ENCODE measurements at regions not wholly inside any gene's neighbourhood (a gene's known extent, or its start where the extent isn't known, plus 50 kb on each side); places are given as distances from the start of the nearest gene placed in this dataset.

DNA sequence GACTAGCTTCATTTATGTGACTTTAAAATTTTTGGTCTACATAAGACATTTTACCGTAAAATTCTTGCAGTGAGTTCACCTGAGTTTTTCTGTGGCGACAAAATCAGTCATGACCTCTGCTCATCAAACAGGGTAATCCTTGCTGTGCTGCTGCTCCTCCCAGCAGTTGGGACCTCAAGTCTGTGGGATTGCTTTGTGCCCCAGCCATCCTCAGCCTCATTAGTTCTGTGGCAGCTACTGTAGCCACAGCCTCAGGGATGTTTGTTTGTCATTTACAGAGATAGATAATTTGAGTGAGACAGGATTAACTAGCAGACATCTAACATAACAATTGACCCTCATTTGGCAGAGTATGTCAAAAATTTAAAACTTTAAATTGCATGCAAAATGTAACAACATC lies 357.0 kb downstream of the PCNX1 start:
- H3K4me3 ChIP-seq (ENCODE audit: low read length): no peak overlapping the region
- 0 out of 2 replicates have a peak, but pooled peaks cover 2% of the 10 kb centered on the region for H3K27me3 ChIP-seq (ENCODE audit: low read length)
- no peak overlapping the region for H3K4me2 ChIP-seq (ENCODE audit: low read depth, low read length, poor library complexity, severe bottlenecking)
- no peaks in the 10 kb centered on the region for H3K36me3 ChIP-seq (ENCODE audit: insufficient read depth, low read length)
- H3K27ac ChIP-seq (ENCODE audit: low read length): no peak overlapping the region
- no peaks in the 10 kb centered on the region; the same call in 1 of the 2 replicates for H3K9me3 ChIP-seq (ENCODE audit: low read length)
- no peak overlapping the region for H2AFZ ChIP-seq (ENCODE audit: low read length)
- no peaks in the 10 kb centered on the region for H3K79me2 ChIP-seq (ENCODE audit: low read length)
- no peak for DNase-seq
- no peak overlapping the region for H3K9ac ChIP-seq (ENCODE audit: low read length)
- H4K20me1 ChIP-seq (ENCODE audit: insufficient read depth, low read depth, low read length): no peaks in the 10 kb centered on the region
- no peaks in the 10 kb centered on the region for H3K9me2 ChIP-seq (replicated peaks; ENCODE audit: insufficient read depth, low read length)
- H3K4me1 ChIP-seq (ENCODE audit: low read length): no peaks in the 10 kb centered on the region; the same call in 1 of the 2 replicates

- Histone ChIP-seq H4K20me1 (ENCODE audit: insufficient read depth, low read depth, low read length) (no peaks in the 10 kb centered on the region), H3K4me3 (ENCODE audit: low read length) (no peak overlapping the region), H3K79me2 (ENCODE audit: low read length) (no peaks in the 10 kb centered on the region), H3K4me2 (ENCODE audit: low read depth, low read length, poor library complexity, severe bottlenecking) (no peak overlapping the region), H3K9me2 (replicated peaks; ENCODE audit: insufficient read depth, low read length) (no peaks in the 10 kb centered on the region), H3K27me3 (ENCODE audit: low read length) (0 out of 2 replicates have a peak, but pooled peaks cover 2% of the 10 kb centered on the region), H2AFZ (ENCODE audit: low read length) (no peak overlapping the region), H3K4me1 (ENCODE audit: low read length) (no peaks in the 10 kb centered on the region; the same call in 1 of the 2 replicates), H3K9ac (ENCODE audit: low read length) (no peak overlapping the region), H3K9me3 (ENCODE audit: low read length) (no peaks in the 10 kb centered on the region), H3K27ac (ENCODE audit: low read length) (no peak overlapping the region), H3K36me3 (ENCODE audit: insufficient read depth, low read length) (no peaks in the 10 kb centered on the region)
- no peak for DNase-seq
Observed at GRCh38 chr14:71267007-71267513, 359.8 kb downstream of the PCNX1 start.

DNA sequence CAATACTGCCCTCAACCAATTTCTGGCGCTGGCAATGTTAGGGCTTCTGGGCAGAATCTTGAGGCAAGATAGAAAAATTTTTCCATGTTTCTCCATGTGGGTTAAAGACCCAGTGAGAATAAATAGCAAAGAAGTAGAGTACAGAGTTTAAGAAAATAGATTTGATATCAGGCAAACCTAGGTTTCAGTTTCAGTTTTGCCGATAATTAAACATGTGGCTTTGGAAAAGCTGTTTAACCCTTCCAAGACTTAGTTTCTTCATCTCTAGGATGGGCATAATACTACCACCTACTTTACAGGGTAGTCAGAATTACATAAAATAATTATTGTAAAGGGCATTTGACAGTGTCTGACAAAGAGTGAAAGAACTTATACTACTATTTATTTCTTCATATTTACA lies 360.4 kb downstream of the PCNX1 start:
- DNase-seq: no peak
- Histone ChIP-seq H3K27me3 (ENCODE audit: low read length) (no peaks in the 10 kb centered on the region), H3K4me2 (ENCODE audit: low read depth, low read length, poor library complexity, severe bottlenecking) (peak overlapping the region; percentile 34), H2AFZ (ENCODE audit: low read length) (no peak overlapping the region), H3K9me2 (replicated peaks; ENCODE audit: insufficient read depth, low read length) (no peaks in the 10 kb centered on the region), H3K27ac (ENCODE audit: low read length) (no peak overlapping the region), H3K36me3 (ENCODE audit: insufficient read depth, low read length) (no peaks in the 10 kb centered on the region), H3K79me2 (ENCODE audit: low read length) (no peaks in the 10 kb centered on the region), H3K9ac (ENCODE audit: low read length) (no peak overlapping the region), H3K4me1 (ENCODE audit: low read length) (no peaks in the 10 kb centered on the region; the same call in 1 of the 2 replicates), H4K20me1 (ENCODE audit: insufficient read depth, low read depth, low read length) (no peaks in the 10 kb centered on the region), H3K9me3 (ENCODE audit: low read length) (no peaks in the 10 kb centered on the region), H3K4me3 (ENCODE audit: low read length) (no peak overlapping the region)

- no peaks in the 10 kb centered on the region for H3K9me3 ChIP-seq (ENCODE audit: low read length)
- no peaks in the 10 kb centered on the region for H3K79me2 ChIP-seq (ENCODE audit: low read length)
- H3K4me2 ChIP-seq (ENCODE audit: low read depth, low read length, poor library complexity, severe bottlenecking): no peak overlapping the region
- no peak overlapping the region for H2AFZ ChIP-seq (ENCODE audit: low read length)
- no peaks in the 10 kb centered on the region for H3K36me3 ChIP-seq (ENCODE audit: insufficient read depth, low read length)
- H3K9me2 ChIP-seq (replicated peaks; ENCODE audit: insufficient read depth, low read length): no peaks in the 10 kb centered on the region
- no peaks in the 10 kb centered on the region for H4K20me1 ChIP-seq (ENCODE audit: insufficient read depth, low read depth, low read length)
- DNase-seq: no peak
- H3K27ac ChIP-seq (ENCODE audit: low read length): no peak overlapping the region
- H3K9ac ChIP-seq (ENCODE audit: low read length): no peak overlapping the region
- H3K4me3 ChIP-seq (ENCODE audit: low read length): no peak overlapping the region
- H3K4me1 ChIP-seq (ENCODE audit: low read length): no peaks in the 10 kb centered on the region; the same call in 1 of the 2 replicates
- H3K27me3 ChIP-seq (ENCODE audit: low read length): no peaks in the 10 kb centered on the region
Observed at GRCh38 chr14:71270111-71270510, 362.9 kb downstream of the PCNX1 start.

DNA sequence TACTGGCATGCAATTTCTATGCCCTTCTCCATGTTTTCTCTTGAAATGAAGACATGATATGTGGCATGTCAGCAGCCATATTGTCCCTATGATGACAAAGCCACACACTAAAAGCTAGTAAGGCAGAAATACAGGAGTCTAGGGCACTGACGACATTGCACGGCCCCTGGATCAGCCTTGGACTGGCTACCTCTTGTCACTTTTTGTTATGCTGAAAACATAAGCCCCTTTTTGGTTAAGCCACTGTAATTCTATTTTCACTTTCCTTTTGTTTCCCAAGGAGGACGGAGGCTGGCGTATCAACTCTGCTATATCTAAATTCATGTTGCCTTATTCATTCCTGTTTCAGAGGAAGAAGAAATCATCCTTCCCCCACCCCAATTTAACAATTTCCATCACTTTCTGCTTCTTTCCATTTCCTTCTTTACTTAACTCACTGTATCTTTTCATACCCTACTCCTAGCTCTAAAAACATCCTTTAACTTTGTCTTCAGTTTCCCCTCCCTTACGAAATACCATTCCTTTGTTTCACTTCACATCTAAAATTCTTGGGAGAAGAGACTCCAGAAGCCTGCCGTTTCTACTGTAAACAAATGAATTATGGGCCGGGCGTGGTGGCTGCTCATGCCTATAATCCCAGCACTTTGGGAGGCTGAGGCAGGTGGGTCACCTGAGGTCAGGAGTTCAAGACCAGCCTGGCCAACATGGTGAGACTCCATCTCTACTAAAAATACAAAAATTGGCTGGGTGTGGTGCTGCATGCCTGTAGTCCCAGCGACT lies 364.1 kb downstream of the PCNX1 start:
- no peak overlapping the region for H3K4me3 ChIP-seq (ENCODE audit: low read length)
- H3K4me2 ChIP-seq (ENCODE audit: low read depth, low read length, poor library complexity, severe bottlenecking): no peak overlapping the region
- H2AFZ ChIP-seq (ENCODE audit: low read length): no peak overlapping the region
- H3K27ac ChIP-seq (ENCODE audit: low read length): no peak overlapping the region
- H4K20me1 ChIP-seq (ENCODE audit: insufficient read depth, low read depth, low read length): no peaks in the 10 kb centered on the region
- no peaks in the 10 kb centered on the region; the same call in 1 of the 2 replicates for H3K4me1 ChIP-seq (ENCODE audit: low read length)
- no peak overlapping the region for H3K9ac ChIP-seq (ENCODE audit: low read length)
- H3K36me3 ChIP-seq (ENCODE audit: insufficient read depth, low read length): no peaks in the 10 kb centered on the region
- H3K9me2 ChIP-seq (replicated peaks; ENCODE audit: insufficient read depth, low read length): no peaks in the 10 kb centered on the region
- no peaks in the 10 kb centered on the region for H3K27me3 ChIP-seq (ENCODE audit: low read length)
- no peaks in the 10 kb centered on the region for H3K79me2 ChIP-seq (ENCODE audit: low read length)
- no peaks in the 10 kb centered on the region for H3K9me3 ChIP-seq (ENCODE audit: low read length)
- no peak for DNase-seq

- Histone ChIP-seq H3K27me3 (ENCODE audit: low read length) (no peaks in the 10 kb centered on the region), H3K4me3 (ENCODE audit: low read length) (no peak overlapping the region), H3K9me2 (replicated peaks; ENCODE audit: insufficient read depth, low read length) (no peaks in the 10 kb centered on the region), H2AFZ (ENCODE audit: low read length) (no peak overlapping the region), H3K27ac (ENCODE audit: low read length) (no peak overlapping the region), H4K20me1 (ENCODE audit: insufficient read depth, low read depth, low read length) (no peaks in the 10 kb centered on the region), H3K36me3 (ENCODE audit: insufficient read depth, low read length) (no peaks in the 10 kb centered on the region), H3K79me2 (ENCODE audit: low read length) (no peaks in the 10 kb centered on the region), H3K9ac (ENCODE audit: low read length) (no peak overlapping the region), H3K4me2 (ENCODE audit: low read depth, low read length, poor library complexity, severe bottlenecking) (no peak overlapping the region), H3K9me3 (ENCODE audit: low read length) (no peaks in the 10 kb centered on the region), H3K4me1 (ENCODE audit: low read length) (no peaks in the 10 kb centered on the region)
- DNase-seq: no peak
Observed at GRCh38 chr14:71273366-71273765, 366.1 kb downstream of the PCNX1 start.

GRCh38 chr14:71284048-71284447 lies 376.8 kb downstream of the PCNX1 start:
- no peak for DNase-seq
- Histone ChIP-seq H2AFZ (ENCODE audit: low read length) (no peak overlapping the region), H3K79me2 (ENCODE audit: low read length) (no peaks in the 10 kb centered on the region), H3K27me3 (ENCODE audit: low read length) (no peaks in the 10 kb centered on the region), H3K9me3 (ENCODE audit: low read length) (no peaks in the 10 kb centered on the region), H3K27ac (ENCODE audit: low read length) (no peak overlapping the region), H3K4me3 (ENCODE audit: low read length) (no peak overlapping the region), H4K20me1 (ENCODE audit: insufficient read depth, low read depth, low read length) (no peaks in the 10 kb centered on the region), H3K9ac (ENCODE audit: low read length) (no peak overlapping the region), H3K4me2 (ENCODE audit: low read depth, low read length, poor library complexity, severe bottlenecking) (no peak overlapping the region), H3K9me2 (replicated peaks; ENCODE audit: insufficient read depth, low read length) (no peaks in the 10 kb centered on the region), H3K36me3 (ENCODE audit: insufficient read depth, low read length) (no peaks in the 10 kb centered on the region), H3K4me1 (ENCODE audit: low read length) (no peaks in the 10 kb centered on the region)

DNA sequence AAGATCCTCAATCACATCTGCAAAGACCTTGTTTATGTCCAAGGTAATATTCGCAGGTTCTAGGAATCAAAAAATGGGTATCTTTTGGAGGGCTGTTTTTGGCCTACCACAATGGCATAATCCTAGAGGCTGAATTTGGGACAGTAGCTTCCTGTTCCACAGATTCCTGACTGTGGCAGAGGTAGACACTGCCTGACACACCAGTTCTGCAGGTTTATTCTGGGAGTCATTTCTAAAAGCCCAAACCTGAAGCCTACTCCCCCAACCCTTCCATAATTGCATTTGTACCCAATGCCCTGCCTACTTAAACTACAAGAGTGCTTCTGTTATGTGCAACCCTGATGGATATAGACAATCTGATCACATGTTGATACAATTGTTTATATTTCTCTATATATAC lies 378.9 kb downstream of the PCNX1 start:
- H3K4me1 ChIP-seq (ENCODE audit: low read length): no peaks in the 10 kb centered on the region
- H4K20me1 ChIP-seq (ENCODE audit: insufficient read depth, low read depth, low read length): no peaks in the 10 kb centered on the region

More for the DNA sequence above, 378.9 kb downstream of the PCNX1 start:
- no peaks in the 10 kb centered on the region for H3K9me3 ChIP-seq (ENCODE audit: low read length)
- no peak overlapping the region for H3K9ac ChIP-seq (ENCODE audit: low read length)
- DNase-seq: no peak
- H2AFZ ChIP-seq (ENCODE audit: low read length): no peak overlapping the region
- H3K27me3 ChIP-seq (ENCODE audit: low read length): no peaks in the 10 kb centered on the region
- no peaks in the 10 kb centered on the region for H3K36me3 ChIP-seq (ENCODE audit: insufficient read depth, low read length)
- no peaks in the 10 kb centered on the region for H3K9me2 ChIP-seq (replicated peaks; ENCODE audit: insufficient read depth, low read length)
- no peak overlapping the region for H3K27ac ChIP-seq (ENCODE audit: low read length)
- H3K4me3 ChIP-seq (ENCODE audit: low read length): no peak overlapping the region
- no peak overlapping the region for H3K4me2 ChIP-seq (ENCODE audit: low read depth, low read length, poor library complexity, severe bottlenecking)
- H3K79me2 ChIP-seq (ENCODE audit: low read length): no peaks in the 10 kb centered on the region
